ENCODE measurements at regions not wholly inside any gene's neighbourhood (a gene's known extent, or its start where the extent isn't known, plus 50 kb on each side); places are given as distances from the start of the nearest gene placed in this dataset.

GRCh38 chr1:25113086-25113485, 119.2 kb downstream of the SYF2 start:
- Histone ChIP-seq H3K36me3 (no peaks in the 10 kb centered on the region), H3K4me1 (no peaks in the 10 kb centered on the region), H3K9me3 (peaks cover 0 to 22% (median 13%) of the 10 kb centered on the region in 4 donors), H3K27ac (replicated peaks in 1 of 4) (no peak overlapping the region), H3K27me3 (peaks cover 0 to 11% (median 0%) of the 10 kb centered on the region in 4 donors), H3K4me3 (no peak overlapping the region)
- TF ChIP-seq POLR2A (IDR thresholded peaks at IDR 0.05; ENCODE audit: low read depth) (no peak), EP300 (IDR thresholded peaks at IDR 0.05) (no peak), POLR2AphosphoS5 (IDR thresholded peaks at IDR 0.05) (no peak)
- WGBS = 43% methylated on average over 3 of the region's 3 CpGs
- DNase-seq (ENCODE audit: extremely low spot score) = no peak
- intact Hi-C loops (cut with DNase I) = no loop called here

- 90% methylated on average over 6 of the region's 6 CpGs for WGBS
- intact Hi-C loops (cut with DNase I) = no loop called here
Observed at GRCh38 chr1:25112400-25112799, 119.9 kb downstream of the SYF2 start.

GRCh38 chr1:25111706-25112105, 120.6 kb downstream of the SYF2 start:
- Histone ChIP-seq H3K9me3 (peaks cover 0 to 13% (median 9%) of the 10 kb centered on the region in 4 donors), H3K27ac (replicated peaks in 1 of 4) (no peak overlapping the region), H3K36me3 (no peaks in the 10 kb centered on the region), H3K4me3 (no peak overlapping the region), H3K27me3 (peaks cover 0 to 21% (median 0%) of the 10 kb centered on the region in 4 donors), H3K4me1 (no peaks in the 10 kb centered on the region)
- intact Hi-C loops (cut with DNase I) = no loop called here
- DNase-seq (ENCODE audit: extremely low spot score) = no peak
- TF ChIP-seq POLR2A (IDR thresholded peaks at IDR 0.05; ENCODE audit: low read depth) = no peak
- TF ChIP-seq CTCF (IDR thresholded peaks at IDR 0.05) = no peak
- TF ChIP-seq POLR2AphosphoS5 (IDR thresholded peaks at IDR 0.05) = no peak
- TF ChIP-seq EP300 (IDR thresholded peaks at IDR 0.05) = no peak
- 64% methylated on average over 3 of the region's 7 CpGs for WGBS

More at GRCh38 chr1:25112400-25112799, 119.9 kb downstream of the SYF2 start:
- Histone ChIP-seq H3K4me3 (no peak overlapping the region), H3K27ac (replicated peaks in 1 of 4) (no peak overlapping the region), H3K27me3 (peaks cover 0 to 18% (median 0%) of the 10 kb centered on the region in 4 donors), H3K9me3 (peaks cover 0 to 19% (median 13%) of the 10 kb centered on the region in 4 donors), H3K4me1 (no peaks in the 10 kb centered on the region), H3K36me3 (no peaks in the 10 kb centered on the region)
- no peak for DNase-seq (ENCODE audit: extremely low spot score)
- TF ChIP-seq POLR2A (IDR thresholded peaks at IDR 0.05; ENCODE audit: low read depth) (no peak), POLR2AphosphoS5 (IDR thresholded peaks at IDR 0.05) (no peak)

- H3K4me1 ChIP-seq = no peaks in the 10 kb centered on the region
- H3K27me3 ChIP-seq = peaks cover 0 to 24% (median 0%) of the 10 kb centered on the region in 4 donors
- no peak overlapping the region for H3K27ac ChIP-seq (replicated peaks in 1 of 4)
- WGBS = 85% methylated on average over 7 of the region's 7 CpGs
- peaks cover 0 to 10% (median 8%) of the 10 kb centered on the region in 4 donors for H3K9me3 ChIP-seq
- DNase-seq (ENCODE audit: extremely low spot score) = no peak
- TF ChIP-seq POLR2AphosphoS5 (IDR thresholded peaks at IDR 0.05) = no peak
- TF ChIP-seq CTCF (IDR thresholded peaks at IDR 0.05) = no peak
- no peak for TF ChIP-seq POLR2A (IDR thresholded peaks at IDR 0.05; ENCODE audit: low read depth)
- TF ChIP-seq EP300 (IDR thresholded peaks at IDR 0.05) = no peak
- no peak overlapping the region for H3K4me3 ChIP-seq
- intact Hi-C loops (cut with DNase I) = no loop called here
- no peaks in the 10 kb centered on the region for H3K36me3 ChIP-seq
Observed at GRCh38 chr1:25110485-25110884, 121.8 kb downstream of the SYF2 start.

- no peak overlapping the region for H3K4me3 ChIP-seq
- peaks cover 0 to 27% (median 0%) of the 10 kb centered on the region in 4 donors for H3K27me3 ChIP-seq
- H3K9me3 ChIP-seq = peaks cover 0 to 10% (median 8%) of the 10 kb centered on the region in 4 donors
- no peaks in the 10 kb centered on the region for H3K4me1 ChIP-seq
- no peak for TF ChIP-seq POLR2AphosphoS5 (IDR thresholded peaks at IDR 0.05)
- no peak for TF ChIP-seq EP300 (IDR thresholded peaks at IDR 0.05)
- TF ChIP-seq POLR2A (IDR thresholded peaks at IDR 0.05; ENCODE audit: low read depth) = no peak
- TF ChIP-seq CTCF (IDR thresholded peaks at IDR 0.05) = no peak
- no peaks in the 10 kb centered on the region for H3K36me3 ChIP-seq
- 79% methylated on average over 5 of the region's 5 CpGs for WGBS
- intact Hi-C loops (cut with DNase I) = no loop called here
- DNase-seq (ENCODE audit: extremely low spot score) = no peak
- H3K27ac ChIP-seq (replicated peaks in 1 of 4) = no peak overlapping the region
Observed at GRCh38 chr1:25110036-25110435, 122.3 kb downstream of the SYF2 start.

- no peak for DNase-seq (ENCODE audit: extremely low spot score)
- Histone ChIP-seq H3K4me1 (no peaks in the 10 kb centered on the region), H3K9me3 (peaks cover 0 to 10% (median 8%) of the 10 kb centered on the region in 4 donors), H3K27ac (replicated peaks in 1 of 4) (no peak overlapping the region), H3K27me3 (peaks cover 0 to 32% (median 0%) of the 10 kb centered on the region in 4 donors), H3K36me3 (no peaks in the 10 kb centered on the region), H3K4me3 (no peak overlapping the region)
- WGBS = 88% methylated on average over 2 of the region's 2 CpGs
- TF ChIP-seq CTCF (IDR thresholded peaks at IDR 0.05) (no peak), EP300 (IDR thresholded peaks at IDR 0.05) (no peak), POLR2A (IDR thresholded peaks at IDR 0.05; ENCODE audit: low read depth) (no peak), POLR2AphosphoS5 (IDR thresholded peaks at IDR 0.05) (no peak)
- intact Hi-C loops (cut with DNase I) = no loop called here
Observed at GRCh38 chr1:25109531-25109951, 122.8 kb downstream of the SYF2 start.
